ENCODE measurements at regions not wholly inside any gene's neighbourhood (a gene's known extent, or its start where the extent isn't known, plus 50 kb on each side); places are given as distances from the start of the nearest gene placed in this dataset.

GRCh38 chr1:191320062-191320461 lies 838.2 kb upstream of the RGS18 start:
- H2BK12ac ChIP-seq (ENCODE audit: low read length), result no peak overlapping the region
- no peaks in the 10 kb centered on the region for H3K9me3 ChIP-seq (replicated peaks in 1 of 2; ENCODE audit: control insufficient read depth in 2 of 2, insufficient read depth in 1 of 2, low read depth in 1 of 2, low read length in 2 of 2)
- H3K27me3 ChIP-seq (ENCODE audit: control insufficient read depth in 3 of 3, insufficient read depth in 3 of 3, low read depth in 1 of 3, low read length in 3 of 3), result no peaks in the 10 kb centered on the region
- H2BK120ac ChIP-seq (ENCODE audit: low read depth, low read length), result no peak overlapping the region
- no peak overlapping the region for H3K18ac ChIP-seq (ENCODE audit: low read length)
- H3K4me3 ChIP-seq (ENCODE audit: low read length in 2 of 2), result no peak overlapping the region
- no peak overlapping the region for H2AFZ ChIP-seq (ENCODE audit: low read length)
- H4K8ac ChIP-seq (ENCODE audit: low read depth, low read length), result no peak overlapping the region
- H2AK5ac ChIP-seq (ENCODE audit: low read depth, low read length), result no peak overlapping the region
- no peak overlapping the region for H4K91ac ChIP-seq (ENCODE audit: low read depth, low read length, poor library complexity)
- H3K79me1 ChIP-seq (ENCODE audit: low read depth, low read length), result no peaks in the 10 kb centered on the region
- DNase-seq (ENCODE audit: low spot score), result no peak
- no peak overlapping the region for H2BK5ac ChIP-seq (ENCODE audit: low read length)
- H3K14ac ChIP-seq (ENCODE audit: low read length), result no peak overlapping the region
- no peak overlapping the region for H3K4ac ChIP-seq (ENCODE audit: low read length)
- no peak overlapping the region for H3K9ac ChIP-seq (ENCODE audit: low read depth, low read length, poor library complexity)
- H3K23ac ChIP-seq (ENCODE audit: low read depth, low read length, poor library complexity), result no peak overlapping the region
- H3K36me3 ChIP-seq (replicated peaks in 1 of 2; ENCODE audit: control insufficient read depth in 2 of 2, insufficient read depth in 2 of 2, low read length in 2 of 2), result no peaks in the 10 kb centered on the region
- no peak overlapping the region for H3K27ac ChIP-seq (replicated peaks; ENCODE audit: low read length)
- H3K4me1 ChIP-seq (ENCODE audit: control insufficient read depth in 2 of 2, insufficient read depth in 1 of 2, low read depth in 1 of 2, low read length in 2 of 2), result no peaks in the 10 kb centered on the region
- WGBS, 2 donors (ENCODE audit: extremely low coverage in 2 of 2, insufficient read length in 2 of 2, insufficient replicate concordance in 1 of 2), result no CpG with 5 or more reads among the region's 2 CpGs
- no peak overlapping the region for H3K4me2 ChIP-seq (ENCODE audit: insufficient read depth, low read length, poor library complexity, severe bottlenecking)
- no peak overlapping the region for H2BK15ac ChIP-seq (ENCODE audit: low read length)

- Histone ChIP-seq H2AK5ac (ENCODE audit: low read depth, low read length) (no peak overlapping the region), H3K14ac (ENCODE audit: low read length) (no peak overlapping the region), H3K18ac (ENCODE audit: low read length) (no peak overlapping the region), H3K4me3 (ENCODE audit: low read length in 2 of 2) (no peak overlapping the region), H2AFZ (ENCODE audit: low read length) (peak overlapping the region; percentile 3), H3K27me3 (ENCODE audit: control insufficient read depth in 3 of 3, insufficient read depth in 3 of 3, low read depth in 1 of 3, low read length in 3 of 3) (no peaks in the 10 kb centered on the region), H3K4ac (ENCODE audit: low read length) (no peak overlapping the region), H3K4me2 (ENCODE audit: insufficient read depth, low read length, poor library complexity, severe bottlenecking) (no peak overlapping the region), H4K91ac (ENCODE audit: low read depth, low read length, poor library complexity) (no peak overlapping the region), H2BK120ac (ENCODE audit: low read depth, low read length) (no peak overlapping the region), H2BK5ac (ENCODE audit: low read length) (no peak overlapping the region), H4K8ac (ENCODE audit: low read depth, low read length) (no peak overlapping the region), H3K9ac (ENCODE audit: low read depth, low read length, poor library complexity) (no peak overlapping the region), H3K27ac (replicated peaks; ENCODE audit: low read length) (no peak overlapping the region), H3K79me1 (ENCODE audit: low read depth, low read length) (no peaks in the 10 kb centered on the region), H3K23ac (ENCODE audit: low read depth, low read length, poor library complexity) (no peak overlapping the region), H2BK12ac (ENCODE audit: low read length) (no peak overlapping the region), H2BK15ac (ENCODE audit: low read length) (no peak overlapping the region), H3K9me3 (replicated peaks in 1 of 2; ENCODE audit: control insufficient read depth in 2 of 2, insufficient read depth in 1 of 2, low read depth in 1 of 2, low read length in 2 of 2) (no peaks in the 10 kb centered on the region), H3K36me3 (replicated peaks in 1 of 2; ENCODE audit: control insufficient read depth in 2 of 2, insufficient read depth in 2 of 2, low read length in 2 of 2) (no peaks in the 10 kb centered on the region), H3K4me1 (ENCODE audit: control insufficient read depth in 2 of 2, insufficient read depth in 1 of 2, low read depth in 1 of 2, low read length in 2 of 2) (no peaks in the 10 kb centered on the region)
- DNase-seq (ENCODE audit: low spot score), result no peak
- no CpG with 5 or more reads among the region's 4 CpGs for WGBS, 2 donors (ENCODE audit: extremely low coverage in 2 of 2, insufficient read length in 2 of 2, insufficient replicate concordance in 1 of 2)
These were observed 830.4 kb upstream of the RGS18 start for GRCh38 chr1:191327868-191328267.

- no peak for DNase-seq (ENCODE audit: low spot score)
- no peaks in the 10 kb centered on the region for H3K79me1 ChIP-seq (ENCODE audit: low read depth, low read length)
- H2AK5ac ChIP-seq (ENCODE audit: low read depth, low read length), result no peak overlapping the region
- no CpG with 5 or more reads among the region's 1 CpG for WGBS, 2 donors (ENCODE audit: extremely low coverage in 2 of 2, insufficient read length in 2 of 2, insufficient replicate concordance in 1 of 2)
- no peak overlapping the region for H3K18ac ChIP-seq (ENCODE audit: low read length)
- no peak overlapping the region for H2BK15ac ChIP-seq (ENCODE audit: low read length)
- no peak overlapping the region for H3K27ac ChIP-seq (replicated peaks; ENCODE audit: low read length)
- H3K23ac ChIP-seq (ENCODE audit: low read depth, low read length, poor library complexity), result no peak overlapping the region
- H3K4ac ChIP-seq (ENCODE audit: low read length), result no peak overlapping the region
- H4K8ac ChIP-seq (ENCODE audit: low read depth, low read length), result no peak overlapping the region
- H2BK5ac ChIP-seq (ENCODE audit: low read length), result no peak overlapping the region
- H3K4me3 ChIP-seq (ENCODE audit: low read length in 2 of 2), result no peak overlapping the region
- no peak overlapping the region for H3K4me2 ChIP-seq (ENCODE audit: insufficient read depth, low read length, poor library complexity, severe bottlenecking)
- H3K9me3 ChIP-seq (replicated peaks in 1 of 2; ENCODE audit: control insufficient read depth in 2 of 2, insufficient read depth in 1 of 2, low read depth in 1 of 2, low read length in 2 of 2), result no peaks in the 10 kb centered on the region
- H3K36me3 ChIP-seq (replicated peaks in 1 of 2; ENCODE audit: control insufficient read depth in 2 of 2, insufficient read depth in 2 of 2, low read length in 2 of 2), result no peaks in the 10 kb centered on the region
- no peak overlapping the region for H4K91ac ChIP-seq (ENCODE audit: low read depth, low read length, poor library complexity)
- no peaks in the 10 kb centered on the region for H3K27me3 ChIP-seq (ENCODE audit: control insufficient read depth in 3 of 3, insufficient read depth in 3 of 3, low read depth in 1 of 3, low read length in 3 of 3)
- no peak overlapping the region for H3K9ac ChIP-seq (ENCODE audit: low read depth, low read length, poor library complexity)
- H2BK120ac ChIP-seq (ENCODE audit: low read depth, low read length), result no peak overlapping the region
- H3K4me1 ChIP-seq (ENCODE audit: control insufficient read depth in 2 of 2, insufficient read depth in 1 of 2, low read depth in 1 of 2, low read length in 2 of 2), result no peaks in the 10 kb centered on the region
- H2BK12ac ChIP-seq (ENCODE audit: low read length), result no peak overlapping the region
- H3K14ac ChIP-seq (ENCODE audit: low read length), result no peak overlapping the region
- no peak overlapping the region for H2AFZ ChIP-seq (ENCODE audit: low read length)
These were observed 814.4 kb upstream of the RGS18 start for GRCh38 chr1:191343816-191344215.

GRCh38 chr1:191346381-191346780 lies 811.9 kb upstream of the RGS18 start:
- Histone ChIP-seq H2BK12ac (ENCODE audit: low read length) (no peak overlapping the region), H3K79me1 (ENCODE audit: low read depth, low read length) (no peaks in the 10 kb centered on the region), H3K14ac (ENCODE audit: low read length) (no peak overlapping the region), H3K27me3 (ENCODE audit: control insufficient read depth in 3 of 3, insufficient read depth in 3 of 3, low read depth in 1 of 3, low read length in 3 of 3) (no peaks in the 10 kb centered on the region), H3K36me3 (replicated peaks in 1 of 2; ENCODE audit: control insufficient read depth in 2 of 2, insufficient read depth in 2 of 2, low read length in 2 of 2) (no peaks in the 10 kb centered on the region), H3K9ac (ENCODE audit: low read depth, low read length, poor library complexity) (no peak overlapping the region), H4K8ac (ENCODE audit: low read depth, low read length) (no peak overlapping the region), H3K4me2 (ENCODE audit: insufficient read depth, low read length, poor library complexity, severe bottlenecking) (no peak overlapping the region), H3K4ac (ENCODE audit: low read length) (no peak overlapping the region), H2BK5ac (ENCODE audit: low read length) (no peak overlapping the region), H2AK5ac (ENCODE audit: low read depth, low read length) (no peak overlapping the region), H2AFZ (ENCODE audit: low read length) (no peak overlapping the region), H4K91ac (ENCODE audit: low read depth, low read length, poor library complexity) (no peak overlapping the region), H3K9me3 (replicated peaks in 1 of 2; ENCODE audit: control insufficient read depth in 2 of 2, insufficient read depth in 1 of 2, low read depth in 1 of 2, low read length in 2 of 2) (no peaks in the 10 kb centered on the region), H3K4me3 (ENCODE audit: low read length in 2 of 2) (no peak overlapping the region), H3K23ac (ENCODE audit: low read depth, low read length, poor library complexity) (no peak overlapping the region), H3K4me1 (ENCODE audit: control insufficient read depth in 2 of 2, insufficient read depth in 1 of 2, low read depth in 1 of 2, low read length in 2 of 2) (no peaks in the 10 kb centered on the region), H2BK15ac (ENCODE audit: low read length) (no peak overlapping the region), H3K27ac (replicated peaks; ENCODE audit: low read length) (no peak overlapping the region), H2BK120ac (ENCODE audit: low read depth, low read length) (no peak overlapping the region), H3K18ac (ENCODE audit: low read length) (no peak overlapping the region)
- DNase-seq (ENCODE audit: low spot score), result no peak
- no CpG with 5 or more reads among the region's 3 CpGs for WGBS, 2 donors (ENCODE audit: extremely low coverage in 2 of 2, insufficient read length in 2 of 2, insufficient replicate concordance in 1 of 2)

Measured in neuronal stem cell (in vitro differentiated cells).